GM19025 (cell line): ENCODE measurements at regions not wholly inside any gene's neighbourhood (a gene's known extent, or its start where the extent isn't known, plus 50 kb on each side); places are given as distances from the start of the nearest gene placed in this dataset.
"Not testable (repeated sequence)": the region's sequence is repeated elsewhere in the genome, so short reads cannot be mapped to it uniquely, and the experiment has no call there.

Source experiments
- ATAC-seq: cut with Tn5 transposase; IDR thresholded peaks from one replicate; pipeline ENCODE4 v1.9.1; 2021; ENCODE audit warnings: mild to moderate bottlenecking, low read depth, moderate library complexity; ENCODE audit not compliant: unreplicated experiment

DNA sequence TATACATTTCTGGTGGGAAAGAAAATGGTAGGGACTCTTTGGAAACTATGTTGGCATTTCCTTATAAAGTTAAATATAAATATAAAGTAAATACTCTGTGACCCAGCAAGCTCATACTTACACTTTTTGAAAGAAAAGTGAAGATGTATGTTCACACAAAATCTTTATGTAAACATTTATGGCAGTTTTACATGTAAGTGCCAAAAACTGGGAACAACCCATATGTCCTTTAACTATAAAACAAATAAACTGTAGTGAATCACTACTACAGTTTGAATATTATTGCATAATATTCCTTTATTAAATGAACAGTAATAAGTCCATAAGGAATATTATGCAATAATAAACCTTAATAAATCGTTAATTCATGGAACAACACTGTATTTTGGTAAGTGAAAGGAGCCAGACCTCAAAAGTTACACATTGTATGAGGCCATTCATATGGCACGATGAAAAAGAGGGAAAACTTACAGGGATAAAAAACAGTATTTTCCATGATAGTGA, 1660.3 kb upstream of the LRRTM3 start:
- no peak for ATAC-seq

- not testable (repeated sequence) for ATAC-seq
These were observed 1656.3 kb upstream of the LRRTM3 start for GRCh38 chr10:65269551-65269950.

GRCh38 chr10:65270969-65271368, 1654.9 kb upstream of the LRRTM3 start:
- ATAC-seq, result no peak

DNA sequence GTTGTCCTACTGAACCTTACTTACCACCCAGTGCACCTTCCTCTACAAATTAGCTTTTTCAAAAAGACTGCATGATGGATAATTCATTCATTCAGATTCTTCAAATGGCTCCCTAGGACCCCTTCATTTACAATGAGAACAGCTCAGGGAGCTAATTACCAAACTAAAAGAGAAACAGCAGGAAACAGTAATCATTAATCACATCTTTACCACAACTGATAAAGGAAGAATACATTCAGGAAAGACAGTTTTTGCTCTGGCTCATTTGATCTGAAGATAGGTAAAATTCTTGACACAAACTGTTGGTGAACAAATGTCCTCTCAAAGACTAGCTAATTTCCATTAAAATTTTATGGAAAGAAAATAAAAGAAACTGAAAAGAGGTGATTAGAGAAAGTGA, 1652.7 kb upstream of the LRRTM3 start:
- ATAC-seq, result no peak

GRCh38 chr10:65275296-65275695, 1650.5 kb upstream of the LRRTM3 start:
- ATAC-seq, result no peak

DNA sequence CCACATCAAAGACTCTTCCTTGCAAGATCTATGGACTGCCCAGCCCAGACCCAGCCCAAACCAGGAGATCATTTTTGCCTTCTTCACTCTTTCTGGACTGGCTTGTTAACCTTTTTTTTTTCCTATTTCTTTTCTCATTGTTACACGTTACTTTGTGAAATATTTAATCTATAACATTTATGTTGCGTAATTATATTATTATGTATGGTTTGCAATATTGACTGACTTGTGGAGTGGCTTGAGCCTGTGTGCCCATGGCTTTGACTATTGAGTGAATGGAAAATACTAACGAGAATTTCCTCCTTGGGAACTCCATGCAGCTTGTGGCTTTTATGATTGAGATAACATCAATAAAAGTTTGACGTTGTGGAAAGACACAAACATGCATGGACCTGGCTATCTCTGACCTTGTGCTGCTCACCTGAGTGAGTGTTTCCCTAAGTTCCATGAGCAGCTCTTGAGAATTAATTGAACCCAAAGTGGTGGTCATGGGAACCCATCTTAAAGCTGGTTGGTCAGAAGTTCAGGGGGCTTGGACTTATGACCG, 1641.3 kb upstream of the LRRTM3 start:
- no peak for ATAC-seq

DNA sequence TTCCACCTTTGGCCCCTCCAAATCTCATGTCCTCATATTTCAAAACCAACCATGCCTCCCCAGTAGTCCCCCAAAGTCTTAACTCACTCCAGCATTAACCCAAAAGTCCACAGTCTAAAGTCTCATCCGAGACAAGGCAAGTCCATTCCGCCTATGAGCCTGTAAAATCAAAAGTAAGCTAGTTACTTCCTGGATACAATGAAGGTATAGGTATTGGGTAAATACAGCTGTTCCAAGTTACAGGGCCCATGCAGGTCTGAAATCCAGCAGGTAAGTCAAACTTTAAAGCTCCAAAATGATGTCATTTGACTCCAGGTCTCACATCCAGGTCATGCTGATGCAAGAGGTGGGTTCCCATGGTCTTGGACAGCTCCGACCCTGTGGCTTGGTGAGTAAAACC, 1640.1 kb upstream of the LRRTM3 start:
- ATAC-seq, result not testable (repeated sequence)

GRCh38 chr10:65291286-65291685, 1634.5 kb upstream of the LRRTM3 start:
- ATAC-seq, result no peak

DNA sequence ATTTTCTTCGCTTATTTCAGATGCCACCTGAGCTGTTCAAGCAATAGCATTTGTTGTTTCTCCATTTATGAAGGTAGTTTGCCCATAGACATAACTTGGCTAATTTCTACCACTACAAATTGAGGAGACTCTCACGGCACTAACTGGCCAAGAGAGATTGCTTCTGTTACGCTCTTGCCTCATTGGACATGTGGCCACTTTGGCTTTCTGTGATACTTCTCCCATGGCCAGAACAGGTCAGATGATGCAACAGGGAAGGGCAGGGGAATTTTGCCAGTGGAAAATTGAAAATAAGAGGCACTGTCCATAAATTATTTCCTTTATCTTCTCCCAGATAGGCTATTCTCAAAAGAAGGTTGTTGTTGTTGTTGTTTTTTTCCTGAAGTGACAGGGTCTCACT, 1633.3 kb upstream of the LRRTM3 start:
- no peak for ATAC-seq

DNA sequence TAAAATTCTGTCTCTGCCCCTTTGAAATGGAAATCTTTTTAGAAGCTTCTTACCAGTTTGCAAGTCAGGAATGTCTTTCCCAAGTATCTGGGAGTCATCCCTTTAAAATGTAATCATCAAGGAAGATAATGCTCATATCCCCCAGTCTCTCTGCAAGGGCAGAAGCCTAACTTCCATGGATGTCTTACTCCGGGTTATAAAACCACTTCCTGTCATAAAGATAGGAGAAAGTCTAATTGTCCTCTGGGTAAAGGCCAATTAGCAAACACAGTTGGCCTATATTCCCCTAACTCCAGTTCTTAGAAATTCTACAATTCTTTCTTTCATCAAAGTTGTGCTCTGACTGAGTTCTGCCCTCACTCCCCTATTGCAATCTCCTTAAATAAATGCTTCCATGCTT, 1631.5 kb upstream of the LRRTM3 start:
- no peak for ATAC-seq

DNA sequence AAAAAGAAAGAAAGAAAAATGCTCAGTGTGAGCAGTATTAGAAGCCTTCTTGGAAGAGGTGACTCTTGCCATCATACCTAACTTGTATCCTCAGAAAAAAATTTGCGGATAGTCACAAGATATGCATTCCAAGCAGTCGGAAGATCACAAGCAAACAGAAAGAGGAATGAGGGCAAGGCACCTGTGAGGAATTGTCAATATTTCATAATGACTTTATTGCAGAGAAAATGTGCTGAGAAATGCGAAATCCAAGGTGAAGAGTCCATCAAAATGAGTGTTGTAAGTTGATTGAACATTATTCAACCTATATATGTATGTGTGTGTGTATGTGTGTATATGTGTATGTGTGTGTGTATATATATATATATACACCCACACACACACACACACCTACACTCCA, 1624.7 kb upstream of the LRRTM3 start:
- ATAC-seq, result no peak

DNA sequence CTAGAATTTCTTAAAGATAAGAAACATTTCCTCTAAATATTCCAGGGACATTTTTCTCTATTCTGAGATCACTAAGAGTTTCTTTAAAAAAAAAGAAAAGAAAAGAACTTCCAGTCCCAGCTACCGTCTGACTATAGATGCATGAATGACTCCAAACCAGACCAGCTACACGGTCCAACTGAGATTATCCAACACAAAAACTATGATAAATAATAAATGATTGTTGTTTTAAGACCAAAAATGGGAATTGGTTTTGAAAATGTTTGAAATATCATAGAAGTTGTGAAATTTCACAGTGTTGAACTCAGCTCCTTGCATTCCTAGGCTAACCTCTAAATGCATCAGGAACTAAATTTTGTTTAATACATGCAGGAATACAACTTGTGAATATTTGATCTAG, 1619.6 kb upstream of the LRRTM3 start:
- ATAC-seq, result no peak

DNA sequence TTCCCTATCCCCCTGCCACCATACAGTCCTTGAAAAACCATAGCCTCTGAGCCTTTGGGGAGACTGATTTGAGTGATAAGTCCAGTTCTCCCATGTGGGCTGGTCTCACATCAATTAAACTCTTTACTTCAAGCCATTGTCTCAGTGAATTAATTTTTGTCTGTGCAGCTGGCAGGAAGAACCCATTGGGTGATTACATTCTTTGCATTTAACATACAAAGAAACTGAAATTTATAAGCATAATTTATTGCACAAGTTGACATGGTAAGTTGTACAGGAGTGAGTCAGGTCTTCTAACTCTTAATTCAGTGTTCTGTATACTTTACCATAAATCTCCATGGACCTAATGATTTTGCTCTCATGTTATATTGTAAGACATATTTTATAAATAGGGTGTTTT, 1613.0 kb upstream of the LRRTM3 start:
- no peak for ATAC-seq

- ATAC-seq, result no peak
These were observed 1612.4 kb upstream of the LRRTM3 start for GRCh38 chr10:65313406-65313805.

GRCh38 chr10:65314253-65314652, 1611.6 kb upstream of the LRRTM3 start:
- no peak for ATAC-seq

DNA sequence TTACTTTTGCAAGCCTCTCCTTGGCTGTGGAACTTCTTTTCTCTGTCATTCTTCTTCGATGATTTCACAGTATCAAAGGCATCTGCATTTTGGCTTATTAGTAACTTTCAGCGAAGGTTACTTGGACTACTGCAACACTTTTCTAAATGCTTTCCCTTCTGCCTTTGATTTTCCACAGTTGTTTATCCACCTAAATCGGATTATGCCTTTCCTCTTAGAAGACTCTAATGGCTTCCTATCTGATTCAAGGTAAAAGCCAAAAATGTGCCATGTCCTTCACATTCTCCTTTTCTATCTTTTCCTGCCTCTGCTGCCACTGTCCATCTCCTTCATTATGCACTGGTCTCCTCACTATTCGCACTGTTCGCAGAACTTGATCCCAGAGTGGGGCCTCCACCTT, 1606.3 kb upstream of the LRRTM3 start:
- no peak for ATAC-seq

DNA sequence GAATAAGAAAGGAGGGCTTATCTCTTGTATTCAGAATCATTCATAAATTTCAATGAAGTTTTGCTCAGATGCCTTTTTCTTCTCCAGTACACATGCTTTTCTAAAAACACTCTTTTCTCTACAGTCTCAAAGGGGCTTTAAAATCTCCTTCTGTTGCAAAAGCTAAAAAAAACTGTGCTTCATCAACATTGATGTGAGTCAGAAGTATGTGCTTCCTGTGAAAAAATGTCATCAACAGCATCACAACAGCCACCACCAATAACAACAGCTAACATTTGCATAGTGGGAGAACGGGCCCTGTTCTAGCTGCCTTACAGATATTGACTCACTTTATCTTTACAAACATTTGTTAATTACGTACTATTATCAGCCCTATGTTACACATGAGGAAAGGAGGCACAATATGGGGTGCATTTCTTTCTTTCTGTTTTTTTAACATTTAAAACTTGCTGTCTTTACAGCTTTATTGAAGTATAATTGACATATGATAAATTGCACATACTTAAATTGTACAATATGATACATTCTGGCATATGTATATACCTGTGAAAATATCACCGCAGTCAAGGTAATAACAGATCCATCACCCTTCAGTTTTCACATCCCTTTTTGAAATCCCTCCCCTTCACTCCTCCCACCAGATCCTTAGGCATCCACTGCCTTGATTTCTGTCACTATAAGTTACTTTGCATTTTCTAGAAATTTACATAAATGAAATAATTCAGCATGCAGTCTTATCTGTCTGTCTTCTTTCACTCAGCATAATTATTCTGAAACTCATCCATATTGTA, 1605.4 kb upstream of the LRRTM3 start:
- no peak for ATAC-seq

DNA sequence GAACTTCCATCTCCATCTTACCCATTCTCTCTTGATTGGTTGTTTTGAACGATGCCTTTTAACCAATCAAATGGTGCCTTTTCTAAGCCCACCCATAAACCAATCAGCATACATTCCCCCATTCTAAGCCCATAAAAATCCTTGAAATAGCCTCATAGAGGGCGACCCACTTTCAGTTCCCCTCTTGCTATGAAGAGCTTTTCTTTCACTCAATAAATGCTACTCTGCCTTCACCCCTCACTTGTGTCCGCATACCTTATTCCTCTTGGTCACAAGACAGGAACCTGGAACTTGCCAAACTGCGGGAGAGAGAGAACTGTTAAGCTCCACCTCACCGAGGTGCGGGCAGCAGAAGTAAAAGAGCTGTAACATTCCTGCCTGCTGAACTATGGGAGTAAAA, 1602.0 kb upstream of the LRRTM3 start:
- no peak for ATAC-seq

DNA sequence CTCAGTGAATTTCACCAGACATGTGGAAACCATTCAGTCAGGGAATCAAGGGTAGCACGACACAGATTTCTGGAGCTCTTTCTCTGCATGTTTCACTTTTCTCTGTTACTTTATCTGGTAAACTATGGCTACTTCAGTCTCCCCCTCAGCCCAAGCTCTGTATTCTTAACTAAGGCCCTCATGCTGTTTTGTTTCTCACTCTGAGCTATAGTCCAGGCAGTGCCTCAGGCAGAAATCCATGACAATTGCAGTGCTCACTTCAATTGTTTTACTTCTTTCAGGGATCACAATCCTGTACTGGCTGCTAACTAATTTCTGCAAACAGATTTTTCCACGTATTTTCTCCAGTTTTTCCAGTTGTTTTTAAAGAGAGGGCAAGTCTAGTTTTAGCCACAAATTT, 1599.9 kb upstream of the LRRTM3 start:
- ATAC-seq, result no peak

DNA sequence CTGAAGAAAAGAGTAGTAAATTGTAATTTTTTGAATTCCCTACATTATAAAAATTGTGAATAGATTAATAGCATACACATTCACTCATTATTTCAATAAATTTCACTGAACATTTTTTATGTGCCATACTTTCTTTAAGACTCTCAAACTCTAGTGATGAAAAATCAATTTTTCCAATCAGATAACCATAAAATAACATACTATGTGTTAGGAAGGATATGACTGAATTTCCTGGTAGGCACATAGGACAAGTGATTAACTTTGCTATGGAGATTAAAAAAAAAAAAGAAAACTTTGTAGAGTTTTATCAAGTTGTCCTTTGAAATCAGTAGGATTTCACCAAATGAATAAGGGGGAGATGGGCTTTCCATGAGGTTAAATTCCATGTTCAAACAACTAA, 1597.3 kb upstream of the LRRTM3 start:
- ATAC-seq, result no peak

DNA sequence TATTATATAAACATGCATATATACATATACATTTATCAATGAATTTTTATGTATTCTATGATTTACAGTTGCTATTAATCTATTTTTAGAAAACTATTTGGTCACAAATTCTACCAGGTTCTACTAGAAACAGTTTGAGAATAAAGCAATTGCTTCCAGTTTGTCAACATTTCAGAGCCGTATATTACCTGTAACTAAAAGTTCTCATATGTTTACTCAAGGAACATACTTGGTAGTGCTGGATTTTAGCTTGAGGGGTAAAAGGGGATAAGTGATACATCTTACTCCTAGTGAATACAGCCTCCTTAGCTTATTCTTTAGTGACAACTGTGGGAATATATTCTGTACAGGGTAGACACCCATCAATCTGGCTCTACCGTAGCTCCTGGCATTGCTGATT, 1590.5 kb upstream of the LRRTM3 start:
- no peak for ATAC-seq

GRCh38 chr10:65340340-65340739, 1585.5 kb upstream of the LRRTM3 start:
- ATAC-seq, result no peak
